Smooth muscle cell (in vitro differentiated cells): ENCODE measurements at regions not wholly inside any gene's neighbourhood (a gene's known extent, or its start where the extent isn't known, plus 50 kb on each side); places are given as distances from the start of the nearest gene placed in this dataset.

Experiments
- DNase-seq: peaks from one replicate; lab custom pipeline; 2025; ENCODE audit not compliant: unreplicated experiment; lab: John Stamatoyannopoulos, UW
- H2AFZ ChIP-seq: fragments of 200-600 bp; sonication (generic); 2 replicates; pipeline ENCODE4 v1.6.0; 2016; ENCODE audit warnings: antibody characterized with exemption, low read depth, mild to moderate bottlenecking
- H3F3A ChIP-seq: fragments of 200-600 bp; sonication (generic); 2 replicates; pipeline ENCODE4 v1.6.0; 2017; ENCODE audit warnings: antibody characterized with exemption, low read depth
- H3K27ac ChIP-seq: fragments of 200-600 bp; sonication (generic); 2 replicates; pipeline ENCODE4 v1.5.1; 2016; ENCODE audit warnings: low read depth, mild to moderate bottlenecking
- H3K27me3 ChIP-seq: fragments of 200-600 bp; sonication (generic); 2 replicates; pipeline ENCODE4 v1.6.1; 2016; ENCODE audit warnings: low read depth, mild to moderate bottlenecking
- H3K36me3 ChIP-seq: fragments of 200-600 bp; sonication (generic); 2 replicates; pipeline ENCODE4 v1.5.1; 2016; ENCODE audit warnings: low read depth
- H3K4me1 ChIP-seq: fragments of 200-600 bp; sonication (generic); 2 replicates; pipeline ENCODE4 v1.5.1; 2016; ENCODE audit warnings: low read depth
- H3K4me2 ChIP-seq: fragments of 200-600 bp; sonication (generic); 2 replicates; pipeline ENCODE4 v1.6.0; 2016; ENCODE audit warnings: mild to moderate bottlenecking
- H3K4me3 ChIP-seq: fragments of 200-600 bp; sonication (generic); 2 replicates; pipeline ENCODE4 v1.5.1; 2016; ENCODE audit warnings: mild to moderate bottlenecking
- H3K79me2 ChIP-seq: fragments of 200-600 bp; sonication (generic); 2 replicates; pipeline ENCODE4 v1.6.0; 2016; ENCODE audit warnings: low read depth, mild to moderate bottlenecking
- H3K9ac ChIP-seq: fragments of 200-600 bp; sonication (generic); 2 replicates; pipeline ENCODE4 v1.6.0; 2016; ENCODE audit warnings: low read depth
- H3K9me3 ChIP-seq: fragments of 200-600 bp; sonication (generic); replicated peaks from 2 replicates; pipeline ENCODE4 v1.5.1; 2016; ENCODE audit warnings: low read depth
- H4K20me1 ChIP-seq: fragments of 200-600 bp; sonication (generic); 2 replicates; pipeline ENCODE4 v1.6.0; 2016; ENCODE audit warnings: low read depth
- WGBS: methylation state at CpG from one replicate; pipeline ENCODE4 v1.1.7; 2016; ENCODE audit warnings: low lambda C conversion rate; 5-methylcytosine and 5-hydroxymethylcytosine counted together
- TF ChIP-seq, protein P1 (sequence below): fragments of 200-600 bp; sonication (generic); IDR thresholded peaks from 2 replicates; pipeline ENCODE4 v1.5.1; 2017; ENCODE audit warnings: borderline replicate concordance, mild to moderate bottlenecking, antibody characterized with exemption; ENCODE audit not compliant: insufficient read depth, poor library complexity, severe bottlenecking

DNA sequence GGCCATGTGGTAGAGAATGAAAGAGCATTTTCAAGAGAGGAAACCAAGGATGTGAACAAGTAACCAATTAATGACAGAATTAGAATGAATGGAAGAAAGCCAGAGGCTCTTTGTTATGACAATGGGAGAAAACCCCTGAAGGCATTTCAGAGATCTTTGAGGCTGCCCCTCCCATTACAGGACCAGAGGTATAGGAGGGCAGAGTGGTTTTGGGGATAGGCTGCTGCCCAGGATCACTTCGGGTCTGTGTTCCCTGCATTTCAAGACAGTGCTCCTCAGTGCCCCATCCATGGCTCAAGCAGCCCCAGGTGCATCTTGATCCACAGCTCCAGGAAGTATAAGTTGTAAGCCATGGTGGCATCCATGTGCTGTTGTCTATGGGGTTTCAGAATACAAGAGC lies 124.0 kb upstream of the HPF1 start:
- no peaks in the 10 kb centered on the region for H3K79me2 ChIP-seq
- no peak overlapping the region for H3K27ac ChIP-seq
- WGBS = 86% methylated on average over 1 of the region's 1 CpG
- no peaks in the 10 kb centered on the region for H3K4me1 ChIP-seq
- no peak overlapping the region for H2AFZ ChIP-seq
- no peak overlapping the region for H3K9ac ChIP-seq
- H3K9me3 ChIP-seq = no peaks in the 10 kb centered on the region
- no peaks in the 10 kb centered on the region for H3K36me3 ChIP-seq
- H3K4me2 ChIP-seq = no peak overlapping the region
- H4K20me1 ChIP-seq = no peaks in the 10 kb centered on the region
- H3K4me3 ChIP-seq = no peak overlapping the region
- TF ChIP-seq, protein P1, sequence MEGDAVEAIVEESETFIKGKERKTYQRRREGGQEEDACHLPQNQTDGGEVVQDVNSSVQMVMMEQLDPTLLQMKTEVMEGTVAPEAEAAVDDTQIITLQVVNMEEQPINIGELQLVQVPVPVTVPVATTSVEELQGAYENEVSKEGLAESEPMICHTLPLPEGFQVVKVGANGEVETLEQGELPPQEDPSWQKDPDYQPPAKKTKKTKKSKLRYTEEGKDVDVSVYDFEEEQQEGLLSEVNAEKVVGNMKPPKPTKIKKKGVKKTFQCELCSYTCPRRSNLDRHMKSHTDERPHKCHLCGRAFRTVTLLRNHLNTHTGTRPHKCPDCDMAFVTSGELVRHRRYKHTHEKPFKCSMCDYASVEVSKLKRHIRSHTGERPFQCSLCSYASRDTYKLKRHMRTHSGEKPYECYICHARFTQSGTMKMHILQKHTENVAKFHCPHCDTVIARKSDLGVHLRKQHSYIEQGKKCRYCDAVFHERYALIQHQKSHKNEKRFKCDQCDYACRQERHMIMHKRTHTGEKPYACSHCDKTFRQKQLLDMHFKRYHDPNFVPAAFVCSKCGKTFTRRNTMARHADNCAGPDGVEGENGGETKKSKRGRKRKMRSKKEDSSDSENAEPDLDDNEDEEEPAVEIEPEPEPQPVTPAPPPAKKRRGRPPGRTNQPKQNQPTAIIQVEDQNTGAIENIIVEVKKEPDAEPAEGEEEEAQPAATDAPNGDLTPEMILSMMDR = no peak
- DNase-seq = no peak
- H3K27me3 ChIP-seq = peaks cover 3% of the 10 kb centered on the region
- no peaks in the 10 kb centered on the region for H3F3A ChIP-seq

DNA sequence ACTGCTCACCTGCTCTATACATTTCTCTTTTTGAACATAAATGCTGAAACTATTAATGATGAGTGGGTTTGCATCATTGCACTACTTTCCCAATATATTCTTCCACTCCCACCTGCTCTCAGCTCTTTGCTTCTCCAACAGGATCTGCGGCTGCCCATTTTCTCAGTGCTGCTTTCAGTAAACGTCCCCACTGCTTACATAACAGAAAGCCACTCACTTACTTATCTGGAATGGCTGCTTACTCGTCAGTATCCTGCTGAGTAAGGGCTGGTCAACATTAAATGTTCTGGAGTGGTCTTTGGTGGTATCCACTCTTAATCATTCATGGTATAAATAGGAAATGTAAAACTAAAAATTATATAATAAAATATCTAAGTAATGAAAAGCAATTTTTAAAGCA lies 112.8 kb upstream of the HPF1 start:
- no peaks in the 10 kb centered on the region for H3F3A ChIP-seq
- DNase-seq = no peak
- no peaks in the 10 kb centered on the region for H3K4me1 ChIP-seq
- TF ChIP-seq, protein P1 = no peak
- no peaks in the 10 kb centered on the region for H3K9me3 ChIP-seq
- no peaks in the 10 kb centered on the region for H3K36me3 ChIP-seq
- H3K79me2 ChIP-seq = no peaks in the 10 kb centered on the region
- no peak overlapping the region for H3K4me3 ChIP-seq
- H2AFZ ChIP-seq = no peak overlapping the region
- no peak overlapping the region for H3K9ac ChIP-seq
- no peak overlapping the region for H3K27ac ChIP-seq
- no peaks in the 10 kb centered on the region for H4K20me1 ChIP-seq
- WGBS = 51% methylated on average over 3 of the region's 3 CpGs
- H3K27me3 ChIP-seq = no peaks in the 10 kb centered on the region
- H3K4me2 ChIP-seq = no peak overlapping the region

DNA sequence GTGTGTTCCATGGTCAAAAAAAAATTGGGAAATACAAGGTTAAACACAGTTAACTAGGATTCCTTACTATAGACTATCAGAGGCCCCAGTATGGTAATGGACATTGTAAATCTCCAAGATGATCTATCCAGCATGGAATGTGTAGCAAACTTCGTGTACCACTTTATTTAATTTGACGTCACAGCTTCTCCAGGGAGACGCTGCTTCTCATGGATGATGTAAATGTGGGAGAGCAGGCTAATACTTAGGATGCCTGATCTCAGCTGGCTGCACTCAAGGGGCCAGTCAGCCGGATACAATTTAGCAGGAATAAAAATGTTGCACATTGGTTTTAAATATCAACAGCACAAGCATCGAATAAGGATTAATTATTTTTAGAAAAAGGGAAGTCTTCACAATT lies 111.7 kb upstream of the HPF1 start:
- Histone ChIP-seq H3K9me3 (no peaks in the 10 kb centered on the region), H3K4me1 (no peaks in the 10 kb centered on the region), H3K4me2 (no peak overlapping the region), H3K4me3 (no peak overlapping the region), H3K36me3 (no peaks in the 10 kb centered on the region), H3F3A (no peaks in the 10 kb centered on the region), H3K79me2 (no peaks in the 10 kb centered on the region), H3K27me3 (peaks cover 2% of the 10 kb centered on the region), H2AFZ (no peak overlapping the region), H3K27ac (no peak overlapping the region), H3K9ac (no peak overlapping the region), H4K20me1 (no peaks in the 10 kb centered on the region)
- TF ChIP-seq, protein P1 = no peak
- 73% methylated on average over 5 of the region's 5 CpGs for WGBS
- no peak for DNase-seq

DNA sequence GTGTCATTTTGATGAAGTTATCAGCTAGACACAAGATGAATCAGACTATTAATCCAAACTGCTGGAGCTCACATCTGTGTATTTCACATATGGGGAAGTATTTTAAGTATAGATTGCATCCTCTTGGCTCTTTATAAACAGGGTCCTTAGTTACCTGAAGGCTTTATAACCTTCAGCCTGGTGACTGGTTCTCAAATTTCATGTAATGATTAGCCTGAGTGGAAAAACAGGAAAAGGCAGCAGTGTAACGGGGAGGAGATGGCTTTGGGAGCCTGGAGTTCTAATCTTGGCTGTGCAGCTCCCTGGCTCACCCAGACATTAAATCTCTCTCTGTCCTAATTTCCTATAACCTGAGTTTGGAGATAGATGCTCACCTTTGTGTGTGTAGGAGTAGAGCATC lies 103.8 kb upstream of the HPF1 start:
- DNase-seq = no peak
- no peaks in the 10 kb centered on the region for H3K4me1 ChIP-seq
- no peak overlapping the region for H3K4me2 ChIP-seq
- no peaks in the 10 kb centered on the region for H3K79me2 ChIP-seq
- no peaks in the 10 kb centered on the region for H4K20me1 ChIP-seq
- H3K9me3 ChIP-seq = no peaks in the 10 kb centered on the region
- peaks cover 2% of the 10 kb centered on the region for H3K27me3 ChIP-seq
- no peak overlapping the region for H3K9ac ChIP-seq
- no peak overlapping the region for H3K27ac ChIP-seq
- no peaks in the 10 kb centered on the region for H3K36me3 ChIP-seq
- TF ChIP-seq, protein P1 = no peak
- no peak overlapping the region for H2AFZ ChIP-seq
- 61% methylated on average over 1 of the region's 1 CpG for WGBS
- no peaks in the 10 kb centered on the region for H3F3A ChIP-seq
- no peak overlapping the region for H3K4me3 ChIP-seq
